HG02610 (cell line): ENCODE measurements at regions not wholly inside any gene's neighbourhood (a gene's known extent, or its start where the extent isn't known, plus 50 kb on each side); places are given as distances from the start of the nearest gene placed in this dataset.

Experiments
- ATAC-seq: cut with Tn5 transposase; IDR thresholded peaks from one replicate; pipeline ENCODE4 v1.9.1; 2021; ENCODE audit warnings: mild to moderate bottlenecking, moderate library complexity; ENCODE audit not compliant: unreplicated experiment

DNA sequence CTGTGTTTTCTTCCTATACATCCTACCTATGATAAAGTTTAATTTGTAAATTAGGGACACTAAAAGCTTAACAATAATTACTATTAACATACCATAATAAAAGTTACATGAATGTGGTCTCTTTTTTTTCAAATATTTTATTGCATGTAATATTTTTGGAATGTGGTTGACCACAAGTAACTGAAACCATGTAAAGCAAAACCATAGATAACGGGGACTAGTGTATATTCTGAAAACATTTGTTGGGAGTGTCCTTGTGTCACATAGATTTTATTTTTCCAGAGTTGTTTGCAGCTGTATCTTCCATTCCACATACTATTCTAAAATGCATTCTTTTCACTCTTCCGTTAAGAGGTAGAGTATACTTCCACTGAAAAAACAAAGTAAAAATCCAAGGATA, 200.4 kb downstream of the KIF18A start:
- no peak for ATAC-seq

DNA sequence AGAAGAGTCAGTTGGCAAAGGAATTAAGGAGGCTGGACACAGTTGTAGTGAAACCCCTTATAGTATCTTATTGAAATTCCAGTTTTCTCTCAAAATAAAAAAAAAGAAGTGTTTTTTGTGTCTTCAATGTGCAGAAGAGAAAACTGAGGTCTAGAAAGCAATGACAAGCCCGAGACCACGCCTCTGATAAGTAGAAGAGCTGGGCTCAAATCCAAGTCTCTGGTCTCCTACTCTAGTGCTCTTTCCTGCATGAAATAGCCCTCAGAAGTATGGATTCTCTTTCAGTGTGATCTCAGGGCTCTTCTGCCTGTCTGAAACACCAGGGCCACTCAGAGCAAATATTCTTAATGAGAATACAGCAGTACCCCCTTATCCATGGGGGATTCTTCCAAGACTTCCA, 200.9 kb downstream of the KIF18A start:
- no peak for ATAC-seq

DNA sequence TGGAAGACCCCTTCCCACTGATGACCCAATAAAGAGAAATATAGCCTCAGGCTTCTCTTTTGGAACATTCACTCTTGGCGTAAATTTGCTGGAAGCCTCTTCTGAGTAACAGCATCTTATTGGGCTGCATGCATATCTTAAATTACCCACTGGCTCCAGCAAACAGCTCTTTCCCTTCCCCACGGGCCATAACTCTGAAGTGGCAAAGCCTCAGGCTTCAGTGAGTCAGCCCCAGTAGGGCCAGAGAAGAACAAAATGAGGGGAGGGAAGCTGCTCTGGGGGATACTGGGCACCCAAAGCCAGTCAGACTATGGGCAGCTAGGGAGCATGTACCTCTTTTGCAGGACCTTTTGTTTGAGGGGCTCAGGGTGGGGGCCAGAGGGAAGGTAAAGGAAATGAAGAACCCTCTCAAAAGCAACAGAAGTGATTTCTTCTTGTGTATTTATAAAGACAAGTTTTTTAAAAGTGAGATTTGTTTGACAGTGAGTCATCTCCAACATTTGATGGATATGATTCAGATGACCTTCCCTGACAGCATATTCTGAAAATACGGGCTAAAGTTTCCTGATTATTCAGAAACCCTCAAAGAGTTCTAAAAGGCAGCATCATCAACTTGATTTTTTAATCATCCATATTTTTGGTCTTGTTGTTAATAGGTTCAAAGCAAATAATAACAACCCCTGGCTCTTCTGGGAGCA, 203.4 kb downstream of the KIF18A start:
- no peak for ATAC-seq

GRCh38 chr11:27902981-27903624, 202.8 kb upstream of the BDNF start:
- ATAC-seq: no peak

DNA sequence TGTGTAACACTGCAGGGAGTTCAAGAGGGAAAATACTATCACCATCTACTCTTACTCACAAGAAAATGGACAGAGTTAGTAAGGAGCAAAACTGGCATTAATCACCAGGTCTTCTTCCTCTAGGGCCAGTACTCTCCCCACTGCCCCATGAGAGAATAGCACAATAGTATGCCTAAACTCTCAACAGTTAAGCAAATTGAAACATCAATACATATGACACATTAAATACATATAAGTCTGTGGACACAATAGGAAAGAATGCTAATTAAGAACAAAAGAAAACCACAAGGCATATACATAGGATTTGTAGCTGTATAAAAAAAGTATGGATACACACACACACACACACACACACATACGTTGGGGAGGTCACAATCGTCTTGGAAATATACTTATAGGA, 197.9 kb upstream of the BDNF start:
- ATAC-seq: no peak

- no peak for ATAC-seq
These were observed 195.8 kb upstream of the BDNF start for GRCh38 chr11:27896096-27896495.

GRCh38 chr11:27894552-27894951, 194.3 kb upstream of the BDNF start:
- no peak for ATAC-seq

- ATAC-seq: no peak
These were observed 186.6 kb upstream of the BDNF start for GRCh38 chr11:27886857-27887256.

DNA sequence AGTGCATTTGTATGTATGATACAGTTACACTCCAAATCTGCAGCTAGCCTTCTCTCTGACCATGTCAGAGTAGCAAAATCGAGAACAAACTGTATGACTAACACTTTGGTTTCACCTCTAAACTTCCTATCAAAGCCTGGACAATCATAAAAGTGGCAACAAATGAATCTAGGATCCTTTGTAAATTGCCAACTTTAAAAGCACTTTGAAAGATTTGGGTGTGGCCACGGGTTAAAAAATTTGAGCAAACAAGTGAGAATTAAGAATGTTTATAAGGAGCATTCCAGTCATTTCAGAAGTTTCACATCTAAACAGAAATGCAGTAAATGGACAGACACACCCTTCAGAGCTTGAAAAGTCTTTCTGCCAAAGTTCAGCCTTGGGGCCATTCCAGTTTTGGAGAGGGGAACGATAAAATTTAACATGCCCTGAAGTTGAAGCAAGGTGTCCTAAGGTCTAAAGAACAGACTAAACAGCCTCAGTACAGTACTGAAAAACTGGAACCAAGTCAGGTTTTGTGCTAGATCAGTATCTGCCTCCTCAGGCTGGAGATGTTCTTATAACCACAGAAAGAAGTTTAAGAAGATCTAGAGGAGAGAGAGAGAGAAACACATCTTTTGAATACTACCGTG, 181.9 kb upstream of the BDNF start:
- peak; percentile 86 for ATAC-seq

DNA sequence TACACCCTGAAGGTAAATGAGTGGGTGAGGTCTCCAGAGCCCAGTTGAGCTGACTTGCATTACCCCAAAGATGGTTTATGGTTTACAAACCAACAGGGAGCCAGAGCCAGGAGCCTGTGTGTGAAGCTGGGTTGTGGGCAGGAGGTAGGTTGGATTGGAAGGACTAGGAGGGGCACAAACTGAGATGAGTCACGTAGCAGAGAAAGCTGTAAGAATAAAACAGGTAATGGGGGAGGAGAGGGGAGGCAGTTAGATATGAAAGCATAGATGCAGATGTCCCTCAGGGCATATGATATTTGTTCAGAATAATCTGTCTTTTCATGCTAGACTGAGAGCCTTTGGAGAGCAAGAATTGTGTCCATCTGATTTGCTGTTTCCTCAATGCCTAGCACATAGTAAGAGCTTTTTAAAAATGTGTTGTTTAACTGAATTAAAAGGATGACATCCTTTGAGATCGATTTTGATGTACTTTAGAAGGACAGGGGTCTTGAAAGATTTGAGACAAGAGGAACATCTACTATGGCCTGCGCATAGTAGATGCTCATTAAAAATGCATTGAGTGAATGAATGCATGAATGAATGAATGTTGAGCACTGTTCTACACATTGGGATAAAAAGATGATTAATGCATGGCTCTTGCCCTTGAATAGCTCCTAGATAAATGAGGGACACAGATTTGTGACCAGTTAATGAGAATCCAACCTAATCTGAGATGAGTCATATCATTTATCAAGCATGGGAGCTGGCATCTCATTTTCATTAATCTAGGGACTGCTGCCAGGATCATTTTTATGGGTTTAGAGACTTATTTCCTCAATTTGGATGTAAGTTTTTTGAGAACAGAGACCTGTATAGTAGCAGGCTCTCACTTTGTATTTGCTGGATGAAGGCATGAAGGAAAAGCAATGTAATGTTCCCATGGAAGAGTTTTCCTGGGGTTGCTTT, 175.8 kb upstream of the BDNF start:
- no peak for ATAC-seq

DNA sequence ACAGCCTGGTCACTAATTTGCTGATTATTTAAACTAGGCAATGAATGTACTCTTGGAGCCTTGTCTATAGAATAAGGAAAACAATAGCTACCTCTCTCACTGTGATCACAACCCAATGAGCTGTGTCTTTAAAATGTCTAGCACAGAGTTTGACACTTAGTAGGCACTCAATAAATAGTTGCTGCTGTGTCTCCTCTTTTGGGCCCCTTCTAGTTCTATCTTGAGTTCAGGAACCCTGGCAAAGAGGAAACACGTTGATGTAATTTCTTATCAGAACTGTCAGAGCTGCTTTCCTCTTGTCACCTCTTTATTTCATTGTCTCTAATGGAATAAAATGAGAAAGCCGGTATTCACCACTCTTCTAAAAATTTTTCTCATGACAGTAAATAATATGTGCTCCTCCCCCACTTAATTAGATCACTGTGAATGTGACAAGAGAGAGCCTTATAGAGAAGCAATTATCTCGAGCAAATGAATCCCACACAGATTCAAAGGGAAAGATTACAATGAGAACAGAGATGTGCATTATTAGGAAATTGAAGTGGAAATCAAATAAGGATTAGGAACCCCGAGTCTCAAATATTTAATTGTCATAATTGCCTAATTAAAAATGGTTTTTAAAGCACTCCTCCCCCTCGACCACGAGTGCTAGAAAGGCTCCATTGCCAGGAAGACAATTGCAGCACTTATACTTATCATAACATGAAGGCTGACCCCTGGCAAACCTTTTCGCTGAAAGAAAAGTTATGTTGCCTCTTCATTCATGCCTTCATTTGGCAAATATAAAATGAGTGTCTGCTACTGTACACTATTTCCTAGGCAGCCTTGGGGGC, 175.0 kb upstream of the BDNF start:
- ATAC-seq: no peak

DNA sequence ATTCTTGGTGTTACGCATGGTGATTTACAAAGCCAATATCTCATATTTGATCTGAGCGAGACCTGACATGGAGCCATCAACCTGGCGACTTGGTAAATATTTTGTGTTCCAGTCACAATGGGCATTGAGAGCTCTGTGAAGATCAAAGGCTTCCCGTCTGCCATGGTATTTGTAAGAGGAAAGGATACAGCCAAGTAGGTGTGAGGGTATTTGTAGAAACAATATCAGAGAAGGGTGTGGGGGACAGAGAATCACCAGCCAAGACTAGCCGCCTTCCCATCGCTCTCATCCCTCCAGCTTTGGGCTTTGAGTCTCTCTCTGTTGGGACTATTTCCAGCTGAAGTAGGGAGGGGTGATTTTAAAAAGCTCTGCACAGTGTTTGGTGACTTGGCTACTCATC, 173.4 kb upstream of the BDNF start:
- no peak for ATAC-seq

DNA sequence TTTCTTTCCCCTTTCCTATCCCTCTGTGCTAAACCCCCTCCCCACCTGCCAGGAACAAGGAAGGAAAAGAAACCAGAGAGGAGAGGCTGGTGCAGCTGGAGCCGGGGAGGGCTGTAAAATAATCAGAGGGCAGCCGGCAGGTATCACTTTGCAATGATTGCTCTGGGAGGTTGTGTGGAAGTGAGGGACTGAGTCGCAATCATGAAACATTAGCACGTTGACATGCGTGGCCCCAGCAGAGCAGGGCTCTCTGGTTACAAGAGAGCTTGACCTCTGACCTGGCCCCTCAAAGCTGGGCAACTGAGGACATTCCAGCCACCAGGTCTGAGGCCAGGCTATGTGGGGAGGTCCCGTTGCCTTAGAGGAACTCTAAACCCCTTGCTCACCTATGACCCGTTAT, 170.8 kb upstream of the BDNF start:
- ATAC-seq: no peak

- no peak for ATAC-seq
These were observed 169.4 kb upstream of the BDNF start for GRCh38 chr11:27869701-27870100.

- ATAC-seq: no peak
These were observed 168.5 kb upstream of the BDNF start for GRCh38 chr11:27868709-27869108.

- ATAC-seq: no peak
These were observed 168.0 kb upstream of the BDNF start for GRCh38 chr11:27868226-27868625.

- ATAC-seq: no peak
These were observed 164.8 kb upstream of the BDNF start for GRCh38 chr11:27865105-27865504.

- no peak for ATAC-seq
These were observed 164.4 kb upstream of the BDNF start for GRCh38 chr11:27864611-27865010.

GRCh38 chr11:27864091-27864491, 163.8 kb upstream of the BDNF start:
- no peak for ATAC-seq

DNA sequence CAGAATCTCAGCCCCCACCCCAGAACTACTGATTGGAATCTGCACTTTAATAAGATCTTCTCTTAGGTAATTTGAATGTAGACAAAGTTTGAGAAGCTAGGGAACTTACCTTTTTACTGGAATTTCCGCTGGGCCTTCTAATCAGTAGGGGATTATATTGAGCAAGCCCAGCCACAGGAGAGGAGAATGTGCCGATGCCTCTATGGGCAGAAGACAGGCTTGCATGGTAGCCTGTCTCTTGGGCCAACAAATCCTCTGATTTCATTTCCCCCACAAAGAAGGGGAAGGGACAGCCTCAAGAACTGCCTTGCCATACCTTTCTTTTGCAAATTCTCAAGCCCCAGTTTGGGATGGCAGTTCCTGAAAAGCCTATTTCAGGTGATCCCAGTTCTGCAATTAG, 163.4 kb upstream of the BDNF start:
- no peak for ATAC-seq
